HEK293T (cell line): ENCODE measurements at regions not wholly inside any gene's neighbourhood (a gene's known extent, or its start where the extent isn't known, plus 50 kb on each side); places are given as distances from the start of the nearest gene placed in this dataset.

ENCODE experiments used
- CTCF ChIA-PET: fragments of 350-600 bp; formaldehyde crosslinking; extraction: SDS; loops from one replicate; lab custom pipeline; 2021; ENCODE audit warnings: antibody characterized with exemption, inconsistent platforms; lab: Yijun Ruan, JAX
- POLR2A ChIA-PET: fragments of 350-600 bp; formaldehyde crosslinking; extraction: SDS; loops from one replicate; lab custom pipeline; 2020; ENCODE audit warnings: antibody characterized with exemption, inconsistent platforms; lab: Yijun Ruan, JAX
- DNase-seq: peaks from one replicate; pipeline ENCODE4 v3.0.0; 2012; ENCODE audit warnings: mixed read lengths; ENCODE audit errors: extremely low spot score
- ARNT ChIP-seq: fragments of 450-650 bp; IDR thresholded peaks from 2 replicates; pipeline ENCODE4 v1.6.1; 2017; ENCODE audit warnings: mild to moderate bottlenecking
- BHLHE40 ChIP-seq: fragments of 450-650 bp; IDR thresholded peaks from 2 replicates; pipeline ENCODE4 v1.6.1; 2016; ENCODE audit warnings: mild to moderate bottlenecking, moderate library complexity, borderline replicate concordance
- CTBP1 ChIP-seq: fragments of 450-650 bp; IDR thresholded peaks from 2 replicates; pipeline ENCODE4 v1.6.1; 2016; ENCODE audit warnings: borderline replicate concordance
- ELF4 ChIP-seq: fragments of 450-650 bp; IDR thresholded peaks from 2 replicates; pipeline ENCODE4 v1.6.1; 2017; ENCODE audit warnings: antibody characterized with exemption
- FOXA1 ChIP-seq: fragments of 450-650 bp; IDR thresholded peaks from 2 replicates; pipeline ENCODE4 v1.6.1; 2016; ENCODE audit warnings: mild to moderate bottlenecking
- FOXK2 ChIP-seq: fragments of 450-650 bp; IDR thresholded peaks from 2 replicates; pipeline ENCODE4 v1.6.1; 2016; ENCODE audit warnings: mild to moderate bottlenecking
- FOXM1 ChIP-seq: fragments of 450-650 bp; IDR thresholded peaks from 2 replicates; pipeline ENCODE4 v1.6.1; 2017; ENCODE audit warnings: mild to moderate bottlenecking, borderline replicate concordance
- HDGF ChIP-seq: fragments of 450-650 bp; IDR thresholded peaks from 2 replicates; pipeline ENCODE4 v1.6.1; 2017; ENCODE audit warnings: antibody characterized with exemption, borderline replicate concordance
- L3MBTL2 ChIP-seq: fragments of 450-650 bp; conservative IDR thresholded peaks from 2 replicates; pipeline ENCODE4 v1.6.1; 2016; ENCODE audit warnings: mild to moderate bottlenecking
- LEF1 ChIP-seq: fragments of 450-650 bp; IDR thresholded peaks from 2 replicates; pipeline ENCODE4 v1.6.1; 2017; ENCODE audit warnings: mild to moderate bottlenecking, borderline replicate concordance
- NFRKB ChIP-seq: fragments of 450-650 bp; IDR thresholded peaks from 2 replicates; pipeline ENCODE4 v1.6.1; 2016; ENCODE audit warnings: mild to moderate bottlenecking, moderate library complexity
- PKNOX1 ChIP-seq: fragments of 450-650 bp; IDR thresholded peaks from 2 replicates; pipeline ENCODE4 v1.6.1; 2016
- SP1 ChIP-seq: fragments of 450-650 bp; IDR thresholded peaks from 2 replicates; pipeline ENCODE4 v1.6.1; 2017
- SUZ12 ChIP-seq: fragments of 450-650 bp; IDR thresholded peaks from 2 replicates; pipeline ENCODE4 v1.6.1; 2016; ENCODE audit warnings: mild to moderate bottlenecking
- TARDBP ChIP-seq: fragments of 450-650 bp; IDR thresholded peaks from 2 replicates; pipeline ENCODE4 v1.6.1; 2016
- ZNF384 ChIP-seq: fragments of 450-650 bp; IDR thresholded peaks from 2 replicates; pipeline ENCODE4 v1.6.1; 2016

- POLR2A ChIA-PET, result no interaction called here
Measured at GRCh38 chr7:116439841-116440549, 59.5 kb upstream of the CAV2 start.

GRCh38 chr7:116441534-116441933 is 58.0 kb upstream of the CAV2 start:
- POLR2A ChIA-PET, result interaction anchor here (1.2 kb wide), 1 partner anchor 85 kb away, joined by 3 read pairs; no protein-coding TSS in a partner anchor
- no peak for DNase-seq
- CTCF ChIA-PET, result no interaction called here
- TF ChIP-seq LEF1, result no peak
- TF ChIP-seq SP1, result no peak
- TF ChIP-seq FOXM1, result no peak

More at GRCh38 chr7:116439841-116440549, 59.5 kb upstream of the CAV2 start:
- CTCF ChIA-PET, result no interaction called here
- TF ChIP-seq BHLHE40, result no peak
- TF ChIP-seq SP1, result no peak
- TF ChIP-seq CTBP1, result no peak
- no peak for TF ChIP-seq L3MBTL2
- no peak for TF ChIP-seq HDGF
- TF ChIP-seq FOXA1, result no peak
- no peak for TF ChIP-seq PKNOX1
- TF ChIP-seq ELF4, result no peak
- TF ChIP-seq TARDBP, result no peak
- TF ChIP-seq FOXK2, result no peak
- TF ChIP-seq ZNF384, result no peak
- no peak for TF ChIP-seq NFRKB
- no peak for TF ChIP-seq FOXM1
- no peak for DNase-seq

- ChIA-PET CTCF (interaction anchor here (0.8 kb wide), 1 partner anchor 148 kb away, joined by 3 read pairs; no protein-coding TSS in a partner anchor), POLR2A (no interaction called here)
- no peak for TF ChIP-seq BHLHE40
- no peak for TF ChIP-seq ELF4
- no peak for TF ChIP-seq TARDBP
- no peak for TF ChIP-seq LEF1
- TF ChIP-seq ZNF384, result no peak
- no peak for TF ChIP-seq SP1
- TF ChIP-seq FOXM1, result no peak
- no peak for TF ChIP-seq ARNT
- no peak for TF ChIP-seq FOXK2
- TF ChIP-seq HDGF, result no peak
- TF ChIP-seq L3MBTL2, result no peak
- TF ChIP-seq NFRKB, result no peak
- no peak for TF ChIP-seq FOXA1
- no peak for TF ChIP-seq CTBP1
- no peak for TF ChIP-seq SUZ12
- TF ChIP-seq PKNOX1, result no peak
- DNase-seq, result no peak
Measured at GRCh38 chr7:116443101-116443523, 56.4 kb upstream of the CAV2 start.

GRCh38 chr7:116443646-116444045 is 55.9 kb upstream of the CAV2 start:
- ChIA-PET CTCF (interaction anchor here (0.8 kb wide), 1 partner anchor 148 kb away, joined by 3 read pairs; no protein-coding TSS in a partner anchor), POLR2A (no interaction called here)
- TF ChIP-seq LEF1, result no peak
- DNase-seq, result no peak

- ChIA-PET POLR2A (no interaction called here), CTCF (no interaction called here)
- no peak for TF ChIP-seq FOXA1
- TF ChIP-seq HDGF, result no peak
- DNase-seq, result no peak
Measured at GRCh38 chr7:116445447-116446211, 53.9 kb upstream of the CAV2 start.

- no peak for TF ChIP-seq FOXK2
- no peak for TF ChIP-seq CTBP1
- TF ChIP-seq TARDBP, result no peak
- TF ChIP-seq ZNF384, result no peak
- no peak for TF ChIP-seq BHLHE40
- no peak for TF ChIP-seq HDGF
- TF ChIP-seq SUZ12, result no peak
- TF ChIP-seq SP1, result no peak
- CTCF ChIA-PET, result no interaction called here
- no peak for DNase-seq
- POLR2A ChIA-PET, result no interaction called here
Measured at GRCh38 chr7:116446212-116446855, 53.2 kb upstream of the CAV2 start.

- ChIA-PET CTCF (no interaction called here), POLR2A (no interaction called here)
- no peak for TF ChIP-seq HDGF
- TF ChIP-seq CTBP1, result no peak
- TF ChIP-seq ZNF384, result no peak
- no peak for TF ChIP-seq FOXM1
- TF ChIP-seq LEF1, result no peak
- TF ChIP-seq PKNOX1, result no peak
- no peak for TF ChIP-seq TARDBP
- TF ChIP-seq ARNT, result no peak
- TF ChIP-seq L3MBTL2, result no peak
- no peak for TF ChIP-seq FOXA1
- DNase-seq, result no peak
Measured at GRCh38 chr7:116447436-116447835, 52.1 kb upstream of the CAV2 start.
